Tibial artery (tissue), 4 donors: ENCODE measurements at regions not wholly inside any gene's neighbourhood (a gene's known extent, or its start where the extent isn't known, plus 50 kb on each side); places are given as distances from the start of the nearest gene placed in this dataset.

ENCODE experiments used
- DNase-seq, 2 donors: peaks; one replicate each; pipeline ENCODE4 v3.0.0-alpha.2; 2019
- H3K27ac ChIP-seq, 2 donors: fragments of 200-600 bp; sonication (generic) in 1 of 2; 1 replicate in 1 of 2; 2 replicates in 1 of 2; pipeline ENCODE4 v1.5.1; 2018 to 2019; ENCODE audit warnings: mild to moderate bottlenecking in 1 of 2
- H3K27me3 ChIP-seq, 2 donors: fragments of 200-600 bp; sonication (generic) in 1 of 2; one replicate each; pipeline versions ENCODE4 v1.5.1 to v1.6.0; 2016 to 2019
- H3K36me3 ChIP-seq, 3 donors: fragments of 200-600 bp; sonication (generic) in 2 of 3; one replicate each; pipeline ENCODE4 v1.5.1; 2016 to 2019; ENCODE audit warnings: mild to moderate bottlenecking in 2 of 3
- H3K4me1 ChIP-seq, 4 donors: fragments of 200-600 bp; sonication (generic) in 2 of 4; 1 replicate in 3 of 4; 2 replicates in 1 of 4; pipeline ENCODE4 v1.5.1; 2016 to 2019
- H3K4me3 ChIP-seq, 2 donors: fragments of 200-600 bp; sonication (generic) in 1 of 2; 1 replicate in 1 of 2; 2 replicates in 1 of 2; pipeline ENCODE4 v1.5.1; 2018 to 2019; ENCODE audit warnings: mild to moderate bottlenecking in 2 of 2
- H3K9me3 ChIP-seq, 3 donors: fragments of 200-600 bp; sonication (generic) in 1 of 3; one replicate each; pipeline ENCODE4 v1.5.1; 2016 to 2019
- intact Hi-C: fragments of 100-400 bp; cut with DNase I; formaldehyde crosslinking; loops from one replicate; pipeline ENCODE4 v1.15.0; 2023; ENCODE audit warnings: low total_unique reads
- TF ChIP-seq, protein P1 (sequence below), 2 experiments: fragments of 200-600 bp in 1 of 2; fragments of 450-650 bp in 1 of 2; IDR thresholded peaks; one replicate each; pipeline ENCODE4 v1.5.1; 2017 to 2019; ENCODE audit warnings: antibody characterized with exemption in 2 of 2, mild to moderate bottlenecking in 1 of 2, moderate library complexity in 1 of 2

DNA sequence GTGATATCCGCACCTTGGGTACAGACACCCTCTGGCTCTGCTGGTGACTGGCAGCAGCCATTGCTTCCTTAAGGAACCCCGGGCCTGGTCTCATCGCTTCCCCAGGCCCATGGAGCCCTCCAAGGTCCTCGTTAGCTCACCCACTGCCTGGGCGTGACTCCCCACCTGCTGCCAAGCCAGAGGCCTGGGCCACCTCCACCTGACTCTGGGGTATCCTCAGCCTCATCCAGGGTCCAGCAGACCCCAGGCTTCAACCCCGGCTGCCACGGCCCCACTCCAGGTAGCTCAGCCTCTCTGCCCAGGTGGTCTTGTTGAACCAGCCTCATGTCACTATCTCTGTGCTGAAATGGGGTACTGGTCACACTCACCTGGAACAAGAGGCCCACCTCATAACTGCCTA is 337.9 kb downstream of the BRD1 start:
- Histone ChIP-seq H3K36me3 (no peaks in the 10 kb centered on the region), H3K9me3 (no peaks in the 10 kb centered on the region), H3K27ac (no peak overlapping the region), H3K27me3 (no peaks in the 10 kb centered on the region), H3K4me3 (no peak overlapping the region), H3K4me1 (no peaks in the 10 kb centered on the region)
- intact Hi-C loops: no loop called here
- no peak for DNase-seq
- TF ChIP-seq, protein P1, sequence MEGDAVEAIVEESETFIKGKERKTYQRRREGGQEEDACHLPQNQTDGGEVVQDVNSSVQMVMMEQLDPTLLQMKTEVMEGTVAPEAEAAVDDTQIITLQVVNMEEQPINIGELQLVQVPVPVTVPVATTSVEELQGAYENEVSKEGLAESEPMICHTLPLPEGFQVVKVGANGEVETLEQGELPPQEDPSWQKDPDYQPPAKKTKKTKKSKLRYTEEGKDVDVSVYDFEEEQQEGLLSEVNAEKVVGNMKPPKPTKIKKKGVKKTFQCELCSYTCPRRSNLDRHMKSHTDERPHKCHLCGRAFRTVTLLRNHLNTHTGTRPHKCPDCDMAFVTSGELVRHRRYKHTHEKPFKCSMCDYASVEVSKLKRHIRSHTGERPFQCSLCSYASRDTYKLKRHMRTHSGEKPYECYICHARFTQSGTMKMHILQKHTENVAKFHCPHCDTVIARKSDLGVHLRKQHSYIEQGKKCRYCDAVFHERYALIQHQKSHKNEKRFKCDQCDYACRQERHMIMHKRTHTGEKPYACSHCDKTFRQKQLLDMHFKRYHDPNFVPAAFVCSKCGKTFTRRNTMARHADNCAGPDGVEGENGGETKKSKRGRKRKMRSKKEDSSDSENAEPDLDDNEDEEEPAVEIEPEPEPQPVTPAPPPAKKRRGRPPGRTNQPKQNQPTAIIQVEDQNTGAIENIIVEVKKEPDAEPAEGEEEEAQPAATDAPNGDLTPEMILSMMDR (IDR thresholded peaks at IDR 0.05): no peak

DNA sequence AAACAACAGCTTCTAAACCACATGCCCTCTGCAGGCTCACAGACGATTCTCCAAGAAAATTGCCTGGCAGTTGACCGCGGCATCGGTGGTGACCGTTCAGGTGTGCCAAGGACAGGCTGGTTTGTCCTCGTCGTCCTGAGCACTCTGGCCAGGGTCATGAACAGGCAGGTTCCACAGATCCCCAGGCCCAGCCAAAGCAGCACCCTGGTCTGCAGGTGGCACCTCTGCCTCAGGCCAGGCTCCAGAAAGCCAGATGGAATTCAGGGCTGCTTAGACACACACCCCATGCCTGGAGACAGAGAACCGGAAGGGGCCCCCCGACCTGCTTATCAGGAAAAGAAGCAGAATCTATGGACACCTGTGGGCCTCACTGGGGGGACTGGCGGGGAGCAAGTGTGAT is 338.7 kb downstream of the BRD1 start:
- H3K27me3 ChIP-seq: no peaks in the 10 kb centered on the region
- H3K36me3 ChIP-seq: no peaks in the 10 kb centered on the region
- no peak overlapping the region for H3K4me3 ChIP-seq
- no peak overlapping the region for H3K27ac ChIP-seq
- TF ChIP-seq, protein P1 (IDR thresholded peaks at IDR 0.05): no peak
- H3K9me3 ChIP-seq: no peaks in the 10 kb centered on the region
- intact Hi-C loops: no loop called here
- H3K4me1 ChIP-seq: no peaks in the 10 kb centered on the region
- DNase-seq: no peak

DNA sequence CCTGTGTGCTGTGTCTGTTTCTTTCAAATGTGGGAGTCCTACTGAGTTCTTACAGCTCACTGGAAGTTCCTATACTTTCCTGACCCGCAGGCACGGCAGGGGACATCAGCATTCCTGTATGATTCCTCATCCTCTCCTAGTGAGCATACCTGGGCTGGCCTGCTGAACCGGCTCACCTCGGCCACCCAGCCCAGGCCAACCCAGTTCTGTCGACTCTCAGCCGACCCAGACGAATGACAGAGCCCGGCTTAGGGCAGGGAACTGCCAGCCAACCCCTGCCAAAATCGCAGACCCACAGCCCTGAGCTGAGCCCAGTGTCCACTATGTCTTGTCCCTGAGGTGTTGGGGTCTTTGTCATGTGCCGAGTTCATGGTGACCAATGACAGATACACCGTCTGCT is 339.7 kb downstream of the BRD1 start:
- H3K27ac ChIP-seq: no peak overlapping the region
- intact Hi-C loops: no loop called here
- H3K9me3 ChIP-seq: no peaks in the 10 kb centered on the region
- H3K4me3 ChIP-seq: no peak overlapping the region
- no peaks in the 10 kb centered on the region for H3K4me1 ChIP-seq
- DNase-seq: no peak
- peaks cover 0 to 3% of the 10 kb centered on the region in 2 donors for H3K27me3 ChIP-seq
- no peaks in the 10 kb centered on the region for H3K36me3 ChIP-seq
- TF ChIP-seq, protein P1 (IDR thresholded peaks at IDR 0.05): no peak

DNA sequence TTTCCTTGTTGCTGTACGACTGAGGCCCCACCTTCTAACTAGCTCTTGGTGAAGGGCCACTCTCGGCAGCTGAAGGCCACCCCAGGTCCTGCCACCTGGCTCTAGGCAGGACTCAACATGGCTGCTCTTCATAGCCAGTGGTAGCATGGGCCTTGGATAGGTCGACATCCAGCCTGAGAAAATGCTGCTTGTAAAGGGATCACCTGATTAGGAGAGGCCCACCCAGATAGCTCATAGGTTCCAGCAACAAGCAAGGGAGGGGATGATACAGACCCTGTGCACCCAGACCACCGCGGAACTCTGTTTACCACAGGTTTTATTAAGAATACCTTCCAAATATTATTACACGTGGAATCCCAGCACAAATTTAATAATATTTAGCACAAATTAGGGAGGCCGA is 341.4 kb downstream of the BRD1 start:
- intact Hi-C loops: no loop called here
- Histone ChIP-seq H3K4me1 (no peaks in the 10 kb centered on the region), H3K27ac (no peak overlapping the region), H3K36me3 (no peaks in the 10 kb centered on the region), H3K9me3 (no peaks in the 10 kb centered on the region), H3K4me3 (no peak overlapping the region), H3K27me3 (peaks cover 0 to 14% of the 10 kb centered on the region in 2 donors)
- no peak for DNase-seq
- TF ChIP-seq, protein P1 (IDR thresholded peaks at IDR 0.05): no peak

DNA sequence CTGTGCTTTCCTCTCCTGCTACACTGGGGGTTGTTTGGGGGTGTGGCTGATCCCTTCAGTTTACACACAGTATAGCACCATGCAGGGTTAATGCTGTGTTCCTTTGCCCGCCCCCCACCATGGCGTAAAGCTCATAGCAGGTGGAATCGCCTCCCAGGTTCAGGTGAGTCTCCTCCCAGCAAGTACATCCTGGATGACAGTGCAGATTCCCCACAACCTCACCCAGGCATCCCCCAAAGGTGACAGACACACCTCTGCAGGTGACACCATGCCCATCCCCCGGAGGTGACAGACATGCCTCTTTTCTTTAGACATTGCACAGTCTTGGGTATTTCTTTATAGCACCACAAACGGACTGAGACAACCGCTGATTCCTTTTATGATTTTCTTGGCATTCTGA is 343.7 kb downstream of the BRD1 start:
- Histone ChIP-seq H3K4me3 (no peak overlapping the region), H3K27me3 (peaks cover 0 to 16% of the 10 kb centered on the region in 2 donors), H3K9me3 (no peaks in the 10 kb centered on the region), H3K4me1 (no peaks in the 10 kb centered on the region), H3K36me3 (no peaks in the 10 kb centered on the region), H3K27ac (no peak overlapping the region)
- no peak for DNase-seq
- TF ChIP-seq, protein P1 (IDR thresholded peaks at IDR 0.05): no peak
- intact Hi-C loops: no loop called here

DNA sequence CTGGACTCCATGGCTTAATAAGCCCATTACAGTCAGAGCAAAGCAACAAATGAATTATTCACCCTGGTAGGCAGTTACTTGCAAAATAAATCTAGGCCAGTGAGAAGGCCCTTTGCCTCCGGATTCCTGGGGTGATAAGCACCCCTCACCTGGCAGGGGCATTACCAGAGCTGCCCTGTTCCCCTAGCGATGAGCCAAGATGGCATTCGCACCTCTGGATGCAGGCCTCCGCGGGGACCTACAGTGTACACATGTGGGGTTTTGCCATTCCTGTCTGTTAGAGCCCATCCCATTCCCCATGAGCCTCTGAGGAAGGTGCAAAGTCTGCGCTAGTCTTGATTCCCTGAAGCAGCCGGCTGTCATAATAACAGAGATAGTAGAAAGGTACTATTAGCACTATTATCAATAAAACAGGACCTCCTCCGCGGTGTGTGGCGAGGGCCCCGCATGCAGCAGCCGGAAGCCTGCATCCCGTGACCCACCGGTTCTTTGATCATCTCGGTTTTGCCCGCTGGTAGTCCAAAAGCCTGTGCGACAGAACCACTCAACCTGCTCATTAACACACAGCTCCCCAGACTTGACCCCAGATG is 344.3 kb downstream of the BRD1 start:
- intact Hi-C loops: no loop called here
- H3K9me3 ChIP-seq: no peaks in the 10 kb centered on the region
- TF ChIP-seq, protein P1 (IDR thresholded peaks at IDR 0.05): no peak

More for the DNA sequence above, 344.3 kb downstream of the BRD1 start:
- Histone ChIP-seq H3K4me3 (no peak overlapping the region), H3K27me3 (peaks cover 0 to 16% of the 10 kb centered on the region in 2 donors), H3K4me1 (no peaks in the 10 kb centered on the region), H3K27ac (no peak overlapping the region), H3K36me3 (no peaks in the 10 kb centered on the region)
- no peak for DNase-seq
